ENCODE measurements at regions not wholly inside any gene's neighbourhood (a gene's known extent, or its start where the extent isn't known, plus 50 kb on each side); places are given as distances from the start of the nearest gene placed in this dataset.

DNA sequence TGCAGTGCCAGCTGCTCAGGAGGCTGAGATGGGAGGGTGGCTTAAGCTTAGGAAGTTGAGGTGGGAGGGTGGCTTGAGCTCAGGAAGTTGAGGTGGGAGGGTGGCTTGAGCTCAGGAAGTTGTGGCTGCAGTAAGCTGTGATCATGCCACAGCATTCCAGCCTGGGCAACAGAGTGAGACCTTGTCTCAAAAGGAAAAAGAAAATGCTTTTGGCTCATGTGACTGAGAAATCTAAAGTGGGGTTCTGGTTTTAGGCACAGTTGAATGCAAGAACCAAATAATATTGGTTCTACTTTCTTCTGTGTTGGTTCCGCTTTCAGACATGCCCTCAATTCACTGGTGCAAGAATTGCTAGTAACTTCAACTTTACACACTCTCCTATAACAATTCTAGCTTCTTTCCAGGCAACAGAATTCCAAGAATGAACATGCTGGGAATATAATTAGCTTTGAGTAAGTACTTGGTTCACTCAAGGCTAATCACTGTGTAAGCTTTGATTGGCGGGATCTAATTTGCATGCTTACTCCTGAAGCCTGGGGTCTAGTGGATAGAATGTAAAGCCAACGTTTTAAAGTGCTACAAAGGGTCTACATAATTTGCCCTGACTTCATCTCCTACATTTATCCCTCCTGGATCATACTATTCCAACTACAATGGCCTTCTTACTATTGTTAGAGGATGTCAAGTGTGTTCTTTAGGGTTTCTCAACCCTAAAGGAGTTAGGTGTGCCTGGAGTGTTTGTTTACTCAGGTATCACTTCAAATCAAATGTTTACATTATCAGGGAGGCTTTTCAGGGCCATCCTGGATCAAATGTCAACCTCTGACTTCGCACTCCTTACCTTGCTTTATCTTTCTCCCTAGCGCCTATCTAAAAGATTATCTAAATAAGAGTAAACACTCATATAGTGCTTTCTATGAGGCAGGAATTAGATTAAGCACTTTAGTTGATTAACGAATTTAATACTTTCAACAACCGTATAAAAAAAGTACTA, 115.1 kb downstream of the SLC16A1 start:
- TF ChIP-seq, protein P1, sequence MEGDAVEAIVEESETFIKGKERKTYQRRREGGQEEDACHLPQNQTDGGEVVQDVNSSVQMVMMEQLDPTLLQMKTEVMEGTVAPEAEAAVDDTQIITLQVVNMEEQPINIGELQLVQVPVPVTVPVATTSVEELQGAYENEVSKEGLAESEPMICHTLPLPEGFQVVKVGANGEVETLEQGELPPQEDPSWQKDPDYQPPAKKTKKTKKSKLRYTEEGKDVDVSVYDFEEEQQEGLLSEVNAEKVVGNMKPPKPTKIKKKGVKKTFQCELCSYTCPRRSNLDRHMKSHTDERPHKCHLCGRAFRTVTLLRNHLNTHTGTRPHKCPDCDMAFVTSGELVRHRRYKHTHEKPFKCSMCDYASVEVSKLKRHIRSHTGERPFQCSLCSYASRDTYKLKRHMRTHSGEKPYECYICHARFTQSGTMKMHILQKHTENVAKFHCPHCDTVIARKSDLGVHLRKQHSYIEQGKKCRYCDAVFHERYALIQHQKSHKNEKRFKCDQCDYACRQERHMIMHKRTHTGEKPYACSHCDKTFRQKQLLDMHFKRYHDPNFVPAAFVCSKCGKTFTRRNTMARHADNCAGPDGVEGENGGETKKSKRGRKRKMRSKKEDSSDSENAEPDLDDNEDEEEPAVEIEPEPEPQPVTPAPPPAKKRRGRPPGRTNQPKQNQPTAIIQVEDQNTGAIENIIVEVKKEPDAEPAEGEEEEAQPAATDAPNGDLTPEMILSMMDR (IDR thresholded peaks at IDR 0.05 in 8 of 11, conservative IDR thresholded peaks at IDR 0.05 in 3 of 11), result no peak
- TF ChIP-seq POLR2A (IDR thresholded peaks at IDR 0.05), result no peak
